GM12878 (cell line): ENCODE measurements at regions not wholly inside any gene's neighbourhood (a gene's known extent, or its start where the extent isn't known, plus 50 kb on each side); places are given as distances from the start of the nearest gene placed in this dataset.

Source experiments
- ATAC-seq: fragments of 200-7000 bp; cut with Tn5 transposase; 3 replicates; pipeline ENCODE4 v1.9.1; 2020; ENCODE audit warnings: mild to moderate bottlenecking, moderate library complexity
- BruUV-seq: library from RNA; stranded (reverse); fragments of 400-500 nt; replicated peaks from 2 replicates; lab custom pipeline; 2021; lab: Mats Ljungman, UMichigan
- CTCF ChIA-PET: fragments of 300-600 bp; sonication (Branson Sonifier 250); formaldehyde crosslinking; extraction: SDS; loops from one replicate; lab custom pipeline; 2021; ENCODE audit warnings: inconsistent platforms; lab: Yijun Ruan, JAX
- POLR2A ChIA-PET: fragments of 350-600 bp; formaldehyde crosslinking; extraction: SDS; loops from one replicate; lab custom pipeline; 2021; ENCODE audit warnings: inconsistent platforms; lab: Charles Lee
- RAD21 ChIA-PET: fragments of 300-600 bp; sonication (Branson Sonifier 250); formaldehyde crosslinking; loops from one replicate; lab custom pipeline; 2023; ENCODE audit warnings: antibody characterized with exemption; ENCODE audit not compliant: unreplicated experiment; lab: Charles Lee
- SMC1A ChIA-PET: fragments of 300-600 bp; sonication (Branson Sonifier 250); formaldehyde crosslinking; loops from one replicate; lab custom pipeline; 2023; ENCODE audit not compliant: unreplicated experiment, uncharacterized antibody; lab: Charles Lee
- DNase-seq: peaks from one replicate; pipeline ENCODE4 v3.0.0-alpha.2; 2011; ENCODE audit warnings: low read depth, low spot score
- FAIRE-seq: peaks from 3 replicates; lab custom pipeline; 2011; peaks lifted over from hg19 to GRCh38; lab: Jason Lieb, UNC
- H2AFZ ChIP-seq: 2 replicates; pipeline ENCODE4 v1.6.0; 2011; ENCODE audit warnings: low read depth, low read length, control low read depth; ENCODE audit not compliant: control insufficient read depth
- H3K27ac ChIP-seq: 2 replicates; pipeline ENCODE4 v1.5.1; 2011; ENCODE audit warnings: control low read depth; ENCODE audit not compliant: control insufficient read depth, insufficient read depth
- H3K27me3 ChIP-seq, 2 experiments: replicated peaks in 1 of 2; 2 replicates each; pipeline versions ENCODE4 v1.6.0 to v1.6.1; 2011; ENCODE audit warnings: low read length in 1 of 2; ENCODE audit not compliant: control insufficient read depth in 2 of 2, insufficient read depth in 2 of 2
- H3K36me3 ChIP-seq, 2 experiments: 2 replicates each; pipeline ENCODE4 v1.5.1; 2011; ENCODE audit warnings: low read length in 1 of 2; ENCODE audit not compliant: control insufficient read depth in 2 of 2, insufficient read depth in 2 of 2
- H3K4me1 ChIP-seq: 2 replicates; pipeline ENCODE4 v1.6.1; 2011; ENCODE audit warnings: mild to moderate bottlenecking, low read length, moderate library complexity, mixed read lengths; ENCODE audit not compliant: control insufficient read depth, insufficient read depth
- H3K4me2 ChIP-seq: 2 replicates; pipeline ENCODE4 v1.6.0; 2011; ENCODE audit warnings: control low read depth; ENCODE audit not compliant: control insufficient read depth, insufficient read depth
- H3K4me3 ChIP-seq: fragments of 200-600 bp; sonication (generic); 2 replicates; pipeline ENCODE4 v1.5.1; 2016
- H3K79me2 ChIP-seq: 2 replicates; pipeline ENCODE4 v1.6.0; 2011; ENCODE audit warnings: low read length; ENCODE audit not compliant: control insufficient read depth, insufficient read depth
- H3K9ac ChIP-seq: 2 replicates; pipeline ENCODE4 v1.8.0; 2011; ENCODE audit warnings: low read length, control low read depth, mixed read lengths; ENCODE audit not compliant: control insufficient read depth, insufficient read depth
- H3K9me3 ChIP-seq: replicated peaks from 3 replicates; pipeline ENCODE4 v1.5.1; 2011; ENCODE audit warnings: mild to moderate bottlenecking, low read length; ENCODE audit not compliant: control insufficient read depth, insufficient read depth
- H4K20me1 ChIP-seq: 2 replicates; pipeline ENCODE4 v1.6.0; 2011; ENCODE audit not compliant: control insufficient read depth, insufficient read depth
- FOXK2 ChIP-seq: fragments of 450-650 bp; IDR thresholded peaks from 2 replicates; pipeline ENCODE4 v1.6.1; 2017; ENCODE audit warnings: mild to moderate bottlenecking, moderate library complexity
- IKZF2 ChIP-seq, 2 experiments: fragments of 450-650 bp; IDR thresholded peaks; 2 replicates each; pipeline ENCODE4 v1.6.1; 2017; ENCODE audit warnings: mild to moderate bottlenecking in 2 of 2, moderate library complexity in 2 of 2
- MTA3 ChIP-seq: IDR thresholded peaks from 2 replicates; pipeline ENCODE4 v1.6.1; 2012; ENCODE audit warnings: low read length, inconsistent platforms, borderline replicate concordance
- RB1 ChIP-seq: fragments of 450-650 bp; formaldehyde crosslinking; IDR thresholded peaks from 2 replicates; pipeline ENCODE4 v1.6.1; 2017; ENCODE audit warnings: mild to moderate bottlenecking, borderline replicate concordance
- SKIL ChIP-seq: fragments of 450-650 bp; IDR thresholded peaks from 2 replicates; pipeline ENCODE4 v1.6.1; 2017; ENCODE audit warnings: mild to moderate bottlenecking, low read depth, inconsistent platforms; ENCODE audit not compliant: poor library complexity, severe bottlenecking
- SMARCA5 ChIP-seq: fragments of 450-650 bp; IDR thresholded peaks from 2 replicates; pipeline ENCODE4 v1.6.1; 2017; ENCODE audit warnings: mild to moderate bottlenecking
- SREBF2 ChIP-seq: IDR thresholded peaks from 2 replicates; pipeline ENCODE4 v1.6.1; 2012; ENCODE audit warnings: mild to moderate bottlenecking, low read length
- TCF12 ChIP-seq: IDR thresholded peaks from 2 replicates; pipeline ENCODE4 v1.6.1; 2011; ENCODE audit warnings: low read depth, mild to moderate bottlenecking, low read length
- WGBS: methylation state at CpG from one replicate; pipeline ENCODE4 v1.1.6; 2016; ENCODE audit warnings: low lambda C conversion rate; ENCODE audit not compliant: insufficient replicate concordance, insufficient coverage; ENCODE audit errors: missing lambda C conversion rate; 5-methylcytosine and 5-hydroxymethylcytosine counted together
- in situ Hi-C: fragments of 300-500 bp; cut with MboI; formaldehyde crosslinking; loops from 9 replicates; pipeline ENCODE4 v1.14.3; 2018; ENCODE audit warnings: mixed read lengths
- intact Hi-C: fragments of 100-400 bp; cut with micrococcal nuclease; formaldehyde crosslinking; loops from one replicate; pipeline ENCODE4 v1.14.2; 2022; ENCODE audit not compliant: unreplicated experiment
- TF ChIP-seq, protein P1 (sequence below): fragments of 450-650 bp; IDR thresholded peaks from 2 replicates; pipeline ENCODE4 v1.6.1; 2017; ENCODE audit warnings: mild to moderate bottlenecking

- Histone ChIP-seq H3K27ac (no peak overlapping the region), H3K4me3 (no peak overlapping the region), H3K9me3 (no peaks in the 10 kb centered on the region), H3K4me1 (no peaks in the 10 kb centered on the region), H3K79me2 (no peaks in the 10 kb centered on the region), H3K27me3 (peaks cover 1 to 3% of the 10 kb centered on the region in 2 experiments; a peak in 3 of 4 replicates), H3K4me2 (no peak overlapping the region), H2AFZ (no peak overlapping the region), H3K36me3 (no peaks in the 10 kb centered on the region), H3K9ac (no peak overlapping the region), H4K20me1 (no peaks in the 10 kb centered on the region)
- no TSS peak for BruUV-seq
- ChIA-PET RAD21 (no interaction called here), POLR2A (no interaction called here), SMC1A (no interaction called here), CTCF (no interaction called here)
- no peak for TF ChIP-seq RB1
- TF ChIP-seq, protein P1, sequence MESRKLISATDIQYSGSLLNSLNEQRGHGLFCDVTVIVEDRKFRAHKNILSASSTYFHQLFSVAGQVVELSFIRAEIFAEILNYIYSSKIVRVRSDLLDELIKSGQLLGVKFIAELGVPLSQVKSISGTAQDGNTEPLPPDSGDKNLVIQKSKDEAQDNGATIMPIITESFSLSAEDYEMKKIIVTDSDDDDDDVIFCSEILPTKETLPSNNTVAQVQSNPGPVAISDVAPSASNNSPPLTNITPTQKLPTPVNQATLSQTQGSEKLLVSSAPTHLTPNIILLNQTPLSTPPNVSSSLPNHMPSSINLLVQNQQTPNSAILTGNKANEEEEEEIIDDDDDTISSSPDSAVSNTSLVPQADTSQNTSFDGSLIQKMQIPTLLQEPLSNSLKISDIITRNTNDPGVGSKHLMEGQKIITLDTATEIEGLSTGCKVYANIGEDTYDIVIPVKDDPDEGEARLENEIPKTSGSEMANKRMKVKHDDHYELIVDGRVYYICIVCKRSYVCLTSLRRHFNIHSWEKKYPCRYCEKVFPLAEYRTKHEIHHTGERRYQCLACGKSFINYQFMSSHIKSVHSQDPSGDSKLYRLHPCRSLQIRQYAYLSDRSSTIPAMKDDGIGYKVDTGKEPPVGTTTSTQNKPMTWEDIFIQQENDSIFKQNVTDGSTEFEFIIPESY = no peak
- no peak for TF ChIP-seq SMARCA5
- no peak for TF ChIP-seq MTA3
- no peak for TF ChIP-seq SREBF2
- TF ChIP-seq IKZF2 (IDR thresholded peaks at IDR 0.05) = no peak
- no peak for TF ChIP-seq TCF12
- no peak for TF ChIP-seq SKIL
- no peak for TF ChIP-seq FOXK2
- in situ Hi-C loops = no loop called here
- DNase-seq (no peak), FAIRE-seq (no peak), ATAC-seq (no peak)
- intact Hi-C loops = no loop called here
- WGBS = 0% methylated on average over 1 of the region's 1 CpG
Observed at GRCh38 chr20:51204794-51205193, 181.9 kb upstream of the KCNG1 start.
